C1 segment of cervical spinal cord (tissue), 14 donors: ENCODE measurements at regions not wholly inside any gene's neighbourhood (a gene's known extent, or its start where the extent isn't known, plus 50 kb on each side); places are given as distances from the start of the nearest gene placed in this dataset.
"Not testable (repeated sequence)": the region's sequence is repeated elsewhere in the genome, so short reads cannot be mapped to it uniquely, and the experiment has no call there.

ENCODE experiments used
- DNase-seq, 14 donors: peaks; one replicate each; lab custom pipeline; 2025; lab: John Stamatoyannopoulos, UW

DNA sequence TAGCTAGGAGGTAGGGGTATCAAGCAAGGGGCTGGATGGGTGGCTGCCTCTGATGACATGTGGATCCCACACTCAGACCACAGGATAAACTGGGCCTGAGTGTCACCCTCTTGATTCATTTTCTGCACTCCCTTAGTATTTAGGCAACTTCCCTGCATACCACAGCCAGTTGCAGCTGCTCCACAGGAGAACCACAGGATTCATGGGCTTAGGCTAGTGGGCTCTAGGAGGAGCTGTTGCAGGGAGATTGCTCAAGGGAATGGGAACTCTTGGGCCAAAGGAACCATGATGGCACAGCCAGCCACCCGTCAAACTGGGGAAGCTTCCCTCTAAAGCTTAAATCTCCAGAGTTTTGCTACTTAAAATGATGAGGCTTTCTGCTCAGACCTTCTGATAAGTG, 269.7 kb upstream of the ASIC2 start:
- no peak for DNase-seq

DNA sequence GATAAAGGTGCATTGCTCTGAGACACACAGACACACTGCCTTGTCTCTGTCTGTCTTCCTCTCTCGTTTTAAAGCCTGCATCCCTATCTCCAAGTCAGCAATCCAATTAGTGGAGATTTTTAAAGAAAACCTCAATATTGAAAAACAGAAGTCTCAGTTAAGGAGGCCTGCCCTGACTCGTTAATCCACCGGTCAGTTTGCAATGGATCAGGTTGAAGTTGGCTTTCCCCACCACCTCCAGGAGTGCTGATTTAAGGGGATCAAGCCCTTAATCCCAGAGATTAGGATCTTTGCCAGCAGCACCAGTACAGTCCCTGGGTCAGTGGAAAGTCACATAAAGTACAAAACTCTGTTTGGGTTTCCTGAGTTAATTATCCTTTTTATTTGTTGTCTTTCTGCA, 271.1 kb upstream of the ASIC2 start:
- DNase-seq = no peak

DNA sequence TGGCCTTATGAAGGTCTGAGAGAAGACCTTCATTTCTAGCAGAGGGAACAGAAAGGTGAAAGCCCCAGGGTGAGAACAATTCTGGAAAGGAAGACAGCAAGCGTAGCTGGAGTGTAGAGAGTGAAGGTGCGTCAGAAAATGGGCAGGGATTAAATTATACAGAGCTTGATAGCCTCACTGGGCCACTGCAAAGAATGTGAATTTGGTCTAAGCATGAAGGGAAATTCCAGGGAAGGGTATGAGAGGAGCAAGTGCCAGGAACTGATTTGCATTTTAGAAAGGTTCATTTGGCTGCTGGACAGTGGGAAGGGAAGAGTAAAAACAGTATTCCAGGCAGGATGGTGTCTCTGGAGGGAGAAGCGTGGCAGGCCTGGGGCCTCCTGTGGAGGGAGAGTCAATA, 274.1 kb upstream of the ASIC2 start:
- DNase-seq = no peak

DNA sequence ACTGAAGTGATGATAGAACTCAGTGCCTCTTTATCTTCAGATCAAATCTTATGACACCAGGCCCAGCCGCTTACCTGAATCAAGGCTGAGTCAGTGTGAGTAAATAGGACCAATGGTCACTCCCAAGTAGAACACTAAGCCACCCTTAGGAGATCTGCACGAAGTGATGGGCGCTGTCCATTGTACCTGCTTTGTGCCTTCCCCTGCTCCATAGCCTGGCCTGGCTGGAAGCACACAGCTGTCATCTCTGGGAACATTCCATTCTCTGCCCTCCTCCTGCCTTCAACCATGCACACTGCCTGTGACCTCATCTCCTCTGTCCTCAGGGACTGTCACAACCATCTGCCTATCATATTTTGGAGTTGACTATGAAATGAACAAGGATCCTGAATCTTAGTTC, 279.5 kb upstream of the ASIC2 start:
- DNase-seq = no peak

DNA sequence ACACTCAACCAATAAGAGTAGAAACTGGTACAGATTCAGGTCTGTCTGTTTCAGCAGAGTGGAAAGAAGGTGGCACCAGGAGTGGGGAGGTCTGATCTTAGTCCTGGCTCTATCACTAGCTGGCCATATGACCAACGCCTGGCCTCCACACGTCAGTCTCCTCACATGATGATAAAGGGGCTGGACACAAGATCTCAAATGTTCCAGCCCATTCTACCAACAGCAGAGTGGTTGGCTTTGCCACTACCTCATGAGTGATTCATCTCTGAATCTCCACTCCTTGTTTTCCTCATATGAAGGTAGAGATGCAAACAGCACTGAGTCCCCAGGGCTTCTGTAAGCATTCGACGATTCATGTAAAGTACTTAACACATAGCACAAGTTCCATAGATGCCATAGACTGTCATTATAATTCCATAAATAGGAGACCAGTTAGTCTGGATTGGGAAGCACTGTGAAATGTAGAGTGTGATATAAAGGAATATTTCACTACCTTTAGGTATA, 281.9 kb upstream of the ASIC2 start:
- DNase-seq = no peak

DNA sequence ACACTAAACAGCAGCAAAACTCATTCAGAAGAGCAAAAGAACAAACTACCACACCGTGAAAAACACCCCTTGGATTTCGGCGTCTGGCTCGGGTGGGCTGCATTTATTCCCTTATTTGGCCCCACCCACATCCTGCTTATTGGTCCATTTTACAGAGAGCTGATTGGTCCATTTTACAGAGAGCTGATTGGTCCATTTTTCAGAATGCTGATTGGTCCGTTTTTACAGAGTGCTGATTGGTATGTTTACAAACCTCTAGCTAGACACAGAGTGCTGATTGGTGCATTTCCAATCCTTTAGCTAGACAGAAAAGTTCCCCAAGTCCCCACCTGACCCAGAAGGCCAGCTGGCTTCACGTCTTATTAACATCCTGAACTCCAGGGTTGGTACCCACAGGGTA, 286.6 kb upstream of the ASIC2 start:
- not testable (repeated sequence) for DNase-seq

DNA sequence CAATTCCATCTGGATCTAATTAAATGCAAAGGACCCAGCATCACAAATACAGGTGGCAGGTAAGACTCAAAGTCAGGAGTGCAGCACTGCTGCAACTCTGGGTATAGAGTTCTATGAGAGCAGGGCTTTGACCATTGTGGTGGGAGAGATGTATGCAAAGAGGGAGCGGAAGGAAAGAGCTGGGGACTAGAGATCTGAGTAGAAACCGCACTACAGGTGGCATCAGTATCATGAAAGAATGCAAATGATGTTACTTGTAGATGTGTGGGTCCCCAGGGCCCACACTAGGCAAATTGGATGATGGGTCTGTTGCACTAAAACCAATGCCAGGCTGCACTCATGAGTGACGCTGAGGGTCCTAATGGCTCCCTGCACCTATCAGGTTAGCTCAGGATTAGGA, 287.1 kb upstream of the ASIC2 start:
- DNase-seq = no peak

DNA sequence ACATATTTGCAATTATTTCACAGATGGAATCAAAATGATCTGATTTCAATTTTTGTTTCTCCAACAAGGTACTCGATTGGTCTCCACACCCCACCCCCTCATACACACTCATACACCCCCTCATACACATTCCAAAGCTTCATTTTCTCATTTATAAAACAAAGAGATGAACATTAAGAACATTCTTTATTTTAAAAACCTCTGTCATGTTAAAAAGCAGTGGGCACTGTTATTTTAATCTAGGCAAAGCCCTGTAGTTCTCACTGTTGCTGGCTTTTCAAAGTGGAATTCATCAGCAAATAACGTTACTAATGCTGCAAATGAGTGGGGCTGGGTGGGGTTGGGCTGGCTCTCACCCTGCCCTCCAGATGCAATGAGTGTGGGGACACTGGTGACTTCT, 289.6 kb upstream of the ASIC2 start:
- no peak for DNase-seq

DNA sequence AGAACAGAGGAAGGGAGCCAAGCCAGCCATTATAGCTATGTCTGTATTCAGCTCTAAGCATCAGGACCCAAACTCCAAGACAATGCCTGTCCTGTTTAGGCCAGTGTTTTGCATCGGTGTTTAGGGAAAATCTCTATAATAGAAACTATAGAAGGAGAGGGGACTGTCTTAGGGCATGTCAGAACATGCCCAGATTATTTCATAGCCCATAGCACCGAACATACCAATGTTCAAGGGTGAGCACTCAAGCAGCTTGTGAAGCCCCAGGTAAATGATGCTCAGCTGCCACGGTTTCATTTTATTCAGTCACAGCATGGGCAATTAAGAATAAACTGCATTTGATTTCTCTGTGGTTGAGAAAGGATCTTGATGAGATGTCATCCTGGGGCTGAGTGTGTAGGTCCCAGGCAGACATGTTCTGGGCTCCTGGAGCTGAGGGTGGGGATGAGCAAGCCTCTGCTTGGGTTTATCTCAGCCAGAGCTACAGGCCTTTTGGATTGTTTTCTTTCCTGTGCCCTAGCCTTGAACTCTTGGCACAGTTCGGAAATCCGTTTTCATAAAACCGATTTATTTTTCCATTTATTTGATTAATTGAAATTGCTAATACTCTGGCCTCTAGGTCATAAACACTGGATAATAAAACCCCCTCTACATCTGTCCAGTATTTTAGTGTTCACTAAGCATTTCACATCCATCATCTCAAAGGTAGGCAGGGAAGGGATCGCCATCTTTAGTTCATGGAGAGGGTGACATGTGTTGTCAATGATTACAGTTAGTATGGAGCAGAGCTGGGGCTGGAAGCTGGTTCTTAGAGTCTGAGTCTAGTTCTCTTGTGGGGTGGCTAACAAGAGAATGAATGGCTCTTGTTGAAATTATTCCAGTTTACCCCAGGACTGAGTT, 290.7 kb upstream of the ASIC2 start:
- DNase-seq = no peak

DNA sequence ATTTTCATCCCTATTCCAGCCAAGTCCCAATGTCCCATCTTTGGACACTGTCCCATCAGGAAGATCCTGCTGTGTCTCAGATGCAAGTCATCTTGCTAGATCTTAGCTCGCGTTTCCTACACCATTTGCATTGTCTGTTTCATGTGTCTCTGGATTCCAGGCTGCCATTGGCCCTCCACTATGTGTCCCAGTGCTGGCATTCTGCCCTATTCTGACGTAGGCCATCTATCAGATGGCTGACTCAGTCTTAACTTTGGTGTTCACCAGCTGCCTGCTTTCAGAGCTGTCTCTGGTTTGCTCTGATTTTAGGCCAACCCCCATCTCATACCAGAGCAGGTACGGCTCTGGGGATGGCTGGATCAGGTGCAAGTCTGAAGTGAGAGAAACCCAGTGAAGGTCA, 300.9 kb upstream of the ASIC2 start:
- peak in 1 of 14 donors; percentile 6 for DNase-seq

DNA sequence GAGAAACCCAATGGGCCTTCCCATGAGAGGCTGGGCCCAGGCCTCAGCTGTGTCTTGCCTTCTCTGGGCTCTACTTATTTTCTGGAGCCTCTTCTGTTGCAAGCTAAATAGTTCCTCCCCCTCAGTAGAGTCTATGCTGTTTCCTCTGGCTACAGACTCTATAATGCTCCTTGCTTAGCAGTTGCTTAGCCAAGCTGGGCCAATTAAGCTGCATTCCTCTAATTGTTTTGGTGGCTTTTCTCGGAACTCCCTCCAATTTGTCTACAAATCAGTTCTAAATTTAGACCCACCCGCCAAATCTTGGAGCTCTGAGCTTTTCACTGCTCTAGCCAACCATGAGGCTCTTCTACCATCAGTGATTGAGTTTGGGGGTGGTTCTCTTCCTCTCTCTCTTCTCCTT, 302.7 kb upstream of the ASIC2 start:
- no peak for DNase-seq

DNA sequence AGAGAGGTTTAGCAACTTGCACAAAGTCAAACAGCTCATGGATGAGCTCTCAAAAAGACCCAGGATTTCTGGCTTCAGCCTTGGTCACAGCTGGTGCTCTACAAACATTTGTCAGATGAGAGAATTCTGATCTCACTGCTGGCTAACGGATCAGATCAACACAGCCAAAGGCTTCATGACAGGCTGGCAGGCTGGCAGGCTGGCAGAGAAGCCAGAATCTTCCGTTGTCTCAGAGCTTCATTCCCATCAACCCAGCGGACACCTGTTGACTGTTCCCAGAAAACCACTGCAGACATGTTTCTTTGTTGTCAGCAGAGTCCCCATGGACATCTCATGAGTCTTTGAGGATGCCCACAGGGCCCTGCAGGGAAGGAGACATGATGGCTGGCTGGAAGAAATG, 303.8 kb upstream of the ASIC2 start:
- peak in 2 of 14 donors; percentile 5 to 24 for DNase-seq

DNA sequence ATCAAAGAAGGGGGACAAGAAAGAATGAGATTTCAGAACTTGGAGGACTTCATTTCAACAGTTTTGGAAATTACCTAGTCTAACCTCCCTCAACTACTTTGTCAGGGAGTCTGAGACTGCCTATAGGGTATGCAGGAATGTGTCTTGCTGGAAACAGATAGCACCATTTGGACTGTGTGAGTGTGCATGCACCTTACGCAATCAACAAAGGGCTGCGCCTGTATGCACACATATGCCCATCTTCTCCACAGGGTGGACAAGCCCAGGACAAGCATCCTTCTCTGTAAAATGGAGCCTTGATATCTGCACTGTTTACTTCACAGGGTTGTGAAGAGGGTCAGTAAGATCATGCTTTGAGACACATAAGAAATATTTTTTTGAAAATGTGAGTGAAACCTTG, 305.7 kb upstream of the ASIC2 start:
- DNase-seq = no peak

DNA sequence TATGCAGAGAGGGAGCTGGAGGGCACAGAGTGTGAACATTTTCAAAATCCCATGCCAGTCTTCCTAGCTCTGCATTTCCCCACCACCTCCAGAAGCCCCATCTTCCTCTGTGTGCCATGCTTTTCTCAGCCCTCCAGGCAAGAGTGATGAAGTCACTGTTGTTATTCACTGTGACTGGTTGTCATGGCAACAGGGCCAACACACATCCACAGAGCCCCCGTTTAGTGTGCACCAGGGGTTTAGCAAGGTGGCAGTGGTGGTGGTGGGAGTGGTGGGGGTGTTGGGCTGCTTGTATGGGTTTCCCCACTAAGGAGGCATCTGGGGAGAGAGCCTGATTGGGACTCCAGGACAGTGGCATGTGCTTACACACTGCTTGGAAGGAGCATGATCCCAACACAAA, 309.9 kb upstream of the ASIC2 start:
- no peak for DNase-seq

DNA sequence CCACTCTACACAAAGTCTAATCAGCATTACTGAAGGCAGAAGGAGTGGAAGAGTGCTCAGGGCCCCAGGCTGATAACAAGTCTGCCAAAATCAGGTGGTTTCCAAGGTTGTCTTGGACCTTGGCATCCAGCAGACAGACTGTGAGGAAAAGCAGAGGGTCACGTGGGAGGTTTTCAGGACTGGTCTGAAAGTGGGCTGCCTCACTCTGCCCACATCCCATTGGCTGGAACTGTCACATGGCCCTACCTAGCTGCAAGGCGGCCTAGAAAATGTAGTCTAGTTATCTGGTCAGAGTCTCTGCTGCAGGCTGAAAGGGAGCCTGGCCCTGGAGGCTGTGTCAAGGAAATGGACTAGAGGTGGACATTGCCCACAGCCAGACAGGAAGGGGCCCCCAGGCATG, 310.7 kb upstream of the ASIC2 start:
- DNase-seq = no peak

DNA sequence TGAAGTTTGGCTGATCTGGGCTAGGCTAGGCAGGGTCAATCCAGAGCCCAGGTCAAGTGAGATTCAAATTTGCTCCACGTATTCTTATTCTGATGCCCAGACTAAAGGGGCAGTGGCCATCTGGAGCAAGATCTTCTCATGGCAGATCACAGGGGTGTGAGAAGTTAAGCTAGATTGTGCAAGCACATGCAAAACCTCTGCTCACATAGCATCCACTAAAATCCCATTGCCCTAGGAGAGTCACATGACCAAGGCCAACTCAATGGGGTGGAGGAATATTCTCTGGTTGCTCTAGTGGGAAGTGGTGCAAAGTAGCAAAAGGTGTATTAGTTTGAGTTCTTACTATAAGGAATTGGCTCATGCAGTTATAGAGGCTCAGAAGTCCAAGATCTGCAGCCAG, 318.4 kb upstream of the ASIC2 start:
- no peak for DNase-seq

DNA sequence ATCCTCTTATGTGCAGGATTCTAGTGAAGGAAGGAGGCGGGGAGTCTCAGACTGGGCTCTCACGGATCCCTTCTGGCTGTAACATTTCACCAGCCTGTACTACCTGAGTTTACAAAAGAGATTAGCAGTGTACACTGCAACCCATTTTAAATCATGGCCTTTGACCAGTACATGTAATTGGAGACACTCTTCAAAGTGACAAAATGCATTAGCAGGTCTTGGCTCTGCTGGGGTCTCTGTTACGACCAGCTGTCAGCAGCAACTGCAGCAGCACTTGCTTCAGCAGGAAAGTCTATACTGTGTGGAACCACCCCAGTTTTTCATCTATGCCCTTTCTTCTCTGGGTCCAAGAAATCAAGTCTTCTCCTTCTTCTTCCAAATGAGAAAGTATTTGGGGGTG, 322.8 kb upstream of the ASIC2 start:
- DNase-seq = no peak

DNA sequence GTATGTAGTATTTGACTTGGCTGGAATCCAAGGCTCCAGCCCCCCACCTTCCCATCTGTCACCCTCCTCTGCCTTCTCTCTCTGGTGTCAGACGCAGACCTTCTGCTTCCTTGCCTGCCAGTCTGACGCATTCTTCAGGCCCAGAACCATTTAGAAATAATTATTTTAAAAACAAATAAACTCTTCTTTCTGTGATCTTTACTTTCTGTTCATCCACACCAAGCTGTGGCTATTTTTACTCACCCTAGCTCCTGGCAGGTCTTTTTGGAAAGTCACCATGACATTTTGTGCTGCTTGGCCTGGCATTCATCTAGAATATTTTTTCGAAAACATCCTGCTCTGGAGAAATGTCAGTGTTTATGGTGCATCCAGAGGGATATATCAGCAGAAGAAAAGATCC, 330.7 kb upstream of the ASIC2 start:
- DNase-seq = peak in 1 of 14 donors; percentile 6

DNA sequence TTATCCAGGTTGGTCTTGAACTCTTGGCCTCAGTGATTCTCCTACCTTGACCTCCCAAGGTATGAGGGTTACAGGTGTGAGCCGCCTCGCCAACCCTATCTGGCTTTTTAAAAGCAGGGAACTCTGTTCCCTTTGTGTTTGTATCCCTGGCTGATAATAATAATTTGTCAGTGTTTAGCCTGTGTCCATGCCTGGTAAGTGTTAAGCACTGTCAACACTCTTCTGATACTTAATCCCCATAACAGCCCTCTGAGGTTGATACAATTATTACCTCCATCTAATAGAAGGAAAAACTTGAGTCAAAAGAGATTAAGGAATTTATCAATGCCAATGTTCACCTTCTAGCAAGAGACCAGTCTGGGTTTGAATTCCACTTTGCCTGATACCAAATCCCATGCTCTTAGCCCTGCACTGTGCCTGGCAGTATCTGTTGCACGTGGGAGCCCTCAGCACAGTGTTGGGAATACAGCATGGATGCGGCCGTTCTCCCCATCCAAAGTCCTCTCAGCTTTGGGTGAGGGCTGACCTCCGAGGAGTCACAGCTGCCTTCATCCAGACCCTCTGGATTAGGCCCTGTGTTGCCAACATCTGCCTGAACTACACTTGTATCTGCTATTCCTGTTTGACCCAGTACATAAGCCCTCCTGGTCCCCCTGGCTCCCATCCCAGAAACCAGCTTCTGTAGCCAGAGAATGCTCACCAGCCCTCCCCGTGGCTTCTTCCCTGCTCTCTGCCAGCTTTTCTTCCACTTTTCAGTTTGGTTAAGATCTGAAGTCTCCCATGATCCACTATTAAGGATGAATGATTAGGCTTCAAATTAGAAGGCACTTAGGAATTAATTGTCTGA, 335.6 kb upstream of the ASIC2 start:
- no peak for DNase-seq

DNA sequence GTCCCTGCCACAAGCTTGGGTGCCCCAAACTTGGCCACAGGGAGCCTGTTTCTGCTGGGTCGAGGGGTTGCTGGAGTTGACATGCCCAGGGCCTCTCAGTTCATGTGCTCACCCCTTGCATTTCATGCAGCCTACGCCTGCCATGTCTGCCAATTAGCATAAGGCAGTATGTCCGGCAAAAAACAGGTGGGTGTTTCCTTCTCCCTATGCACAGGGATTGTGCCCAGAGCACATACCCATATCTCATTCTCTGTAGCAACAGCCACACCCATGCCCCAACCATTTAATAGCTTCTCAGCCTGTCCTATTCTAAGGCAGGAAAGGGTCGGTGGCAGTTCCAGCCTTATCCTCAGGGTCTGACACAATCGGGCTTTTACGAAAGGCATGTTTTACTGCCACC, 340.4 kb upstream of the ASIC2 start:
- DNase-seq = no peak

DNA sequence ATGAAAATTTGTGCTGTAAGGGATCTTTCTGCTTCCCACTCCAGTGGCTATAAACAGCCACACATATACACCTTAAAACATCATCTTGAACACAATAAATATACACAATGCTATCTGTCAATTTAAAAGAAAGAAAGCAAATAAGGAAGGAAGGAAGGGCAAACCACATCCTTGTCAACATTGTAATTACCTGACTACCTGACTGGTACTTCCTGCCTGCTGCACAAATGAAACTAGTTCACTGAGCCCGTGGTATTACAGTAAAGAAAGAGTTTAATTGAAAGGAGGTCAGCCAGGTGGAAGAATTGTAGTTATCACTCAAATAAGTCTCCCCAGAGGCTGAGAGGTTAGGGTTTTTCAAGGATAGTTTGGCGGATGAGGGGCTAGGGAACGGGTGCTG, 344.4 kb upstream of the ASIC2 start:
- no peak for DNase-seq

DNA sequence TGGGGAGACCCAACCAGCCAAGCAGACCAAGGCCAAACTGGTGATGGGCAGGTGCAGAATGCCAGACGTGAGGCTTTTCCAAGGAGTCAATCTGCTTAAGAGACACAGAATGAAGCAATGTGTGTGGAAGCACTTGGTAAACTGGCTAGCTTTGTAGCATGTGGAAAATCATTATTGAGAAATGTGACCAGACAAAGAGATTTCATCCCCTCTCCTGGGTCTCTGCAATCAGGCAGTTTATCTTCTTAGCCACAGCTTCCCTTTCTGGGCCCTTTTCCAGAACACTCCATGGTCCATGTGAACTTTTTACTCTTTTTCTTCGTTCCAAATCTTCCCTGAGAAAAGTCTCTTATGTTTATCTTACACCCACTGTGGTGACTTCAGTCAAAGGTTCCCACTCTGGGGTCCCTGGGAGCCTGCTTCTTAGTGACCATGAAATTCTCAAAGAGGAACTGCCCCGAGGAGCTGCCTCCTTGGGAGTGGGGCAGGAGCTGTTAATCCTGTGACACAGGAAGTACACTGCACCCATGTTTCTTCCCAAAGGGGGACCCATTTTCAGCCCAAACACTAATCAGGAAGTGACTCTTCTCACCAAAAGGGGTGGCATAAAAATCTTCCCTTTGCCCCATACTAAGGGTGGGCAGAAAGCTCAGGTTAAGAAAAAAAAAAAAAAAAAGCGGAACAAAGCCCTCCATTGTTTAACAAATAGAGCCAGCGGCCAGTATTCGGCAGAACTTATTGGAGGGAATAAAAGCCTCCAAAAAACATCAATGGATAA, 346.2 kb upstream of the ASIC2 start:
- no peak for DNase-seq
